GM06990 (cell line): ENCODE measurements at regions not wholly inside any gene's neighbourhood (a gene's known extent, or its start where the extent isn't known, plus 50 kb on each side); places are given as distances from the start of the nearest gene placed in this dataset.
"Not testable (repeated sequence)": the region's sequence is repeated elsewhere in the genome, so short reads cannot be mapped to it uniquely, and the experiment has no call there.

Experiments used
- DNase-seq: peaks from one replicate; pipeline ENCODE4 v3.0.0-alpha.2; 2011; ENCODE audit not compliant: insufficient read length; ENCODE audit errors: extremely low read depth
- H3K27me3 ChIP-seq: replicated peaks from 2 replicates; pipeline ENCODE4 v1.6.0; 2011; ENCODE audit warnings: low read length; ENCODE audit not compliant: control insufficient read depth, insufficient read depth
- H3K36me3 ChIP-seq: 2 replicates; pipeline ENCODE4 v1.5.1; 2011; ENCODE audit warnings: low read length; ENCODE audit not compliant: control insufficient read depth, insufficient read depth
- H3K4me3 ChIP-seq: replicated peaks from 2 replicates; pipeline ENCODE4 v1.5.1; 2011; ENCODE audit warnings: low read depth, mild to moderate bottlenecking, control low read depth, low read length
- CTCF ChIP-seq: IDR thresholded peaks from 2 replicates; pipeline ENCODE4 v1.5.1; 2011; ENCODE audit warnings: low read length, control low read depth, mild to moderate bottlenecking, inconsistent platforms; ENCODE audit not compliant: insufficient read depth, poor library complexity, severe bottlenecking

- TF ChIP-seq CTCF: no peak
- no peak for DNase-seq
- no peak overlapping the region for H3K4me3 ChIP-seq
- no peaks in the 10 kb centered on the region for H3K36me3 ChIP-seq
- no peaks in the 10 kb centered on the region for H3K27me3 ChIP-seq
Measured at GRCh38 chrX:952816-953215, 259.6 kb downstream of the CRLF2 start.

- not testable (repeated sequence) for H3K36me3 ChIP-seq, DNase-seq, H3K27me3 ChIP-seq, H3K4me3 ChIP-seq
Measured at GRCh38 chrX:947262-947661, 265.2 kb downstream of the CRLF2 start.

GRCh38 chrX:943035-943434 lies 269.4 kb downstream of the CRLF2 start:
- no peak for TF ChIP-seq CTCF
- DNase-seq: no peak
- no peak overlapping the region for H3K4me3 ChIP-seq
- no peaks in the 10 kb centered on the region for H3K27me3 ChIP-seq
- no peaks in the 10 kb centered on the region for H3K36me3 ChIP-seq

- H3K27me3 ChIP-seq: no peaks in the 10 kb centered on the region
- H3K36me3 ChIP-seq: no peaks in the 10 kb centered on the region
- H3K4me3 ChIP-seq: no peak overlapping the region
- DNase-seq: no peak
- no peak for TF ChIP-seq CTCF
Measured at GRCh38 chrX:940691-941090, 271.8 kb downstream of the CRLF2 start.

- Histone ChIP-seq H3K27me3 (no peaks in the 10 kb centered on the region), H3K4me3 (no peak overlapping the region), H3K36me3 (no peaks in the 10 kb centered on the region)
- DNase-seq: no peak
- TF ChIP-seq CTCF: no peak
Measured at GRCh38 chrX:936979-937769, 275.3 kb downstream of the CRLF2 start.

GRCh38 chrX:933611-934010 lies 278.8 kb downstream of the CRLF2 start:
- no peak for DNase-seq
- no peak for TF ChIP-seq CTCF
- Histone ChIP-seq H3K36me3 (no peaks in the 10 kb centered on the region), H3K27me3 (no peaks in the 10 kb centered on the region), H3K4me3 (no peak overlapping the region)
